ENCODE measurements at regions not wholly inside any gene's neighbourhood (a gene's known extent, or its start where the extent isn't known, plus 50 kb on each side); places are given as distances from the start of the nearest gene placed in this dataset.

DNA sequence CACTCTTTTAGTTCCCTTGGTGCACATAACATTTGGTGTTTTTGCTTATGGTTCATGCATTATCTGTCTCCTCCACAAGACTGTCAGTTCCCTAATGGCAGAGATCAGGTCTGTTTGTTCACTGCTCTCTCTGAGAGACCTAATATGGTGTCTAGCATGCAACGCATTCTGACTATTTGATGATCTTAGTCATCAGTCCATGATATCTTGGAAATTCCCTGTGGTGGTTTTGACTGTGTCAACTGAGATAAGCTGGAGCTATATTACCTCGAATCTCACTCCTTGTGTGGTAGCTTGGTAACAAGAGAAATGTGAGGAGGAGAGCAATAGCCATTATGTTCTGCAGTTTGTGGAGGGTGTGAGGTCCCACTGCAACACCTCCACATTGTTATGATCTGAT lies 229.8 kb downstream of the FRK start:
- no peak for FAIRE-seq
- TF ChIP-seq NFE2L2 (conservative IDR thresholded peaks at IDR 0.05; ENCODE audit: low read length) (no peak), NR3C1 (IDR thresholded peaks at IDR 0.05) (no peak), NPAS2 (CRISPR knock-in tag; IDR thresholded peaks at IDR 0.05; ENCODE audit: borderline replicate concordance) (no peak), GATA3 (IDR thresholded peaks at IDR 0.05; ENCODE audit: borderline replicate concordance) (no peak), ESRRA (IDR thresholded peaks at IDR 0.05; ENCODE audit: borderline replicate concordance, low read length) (no peak), JUNB (IDR thresholded peaks at IDR 0.05) (no peak)
- TF ChIP-seq, protein P1, sequence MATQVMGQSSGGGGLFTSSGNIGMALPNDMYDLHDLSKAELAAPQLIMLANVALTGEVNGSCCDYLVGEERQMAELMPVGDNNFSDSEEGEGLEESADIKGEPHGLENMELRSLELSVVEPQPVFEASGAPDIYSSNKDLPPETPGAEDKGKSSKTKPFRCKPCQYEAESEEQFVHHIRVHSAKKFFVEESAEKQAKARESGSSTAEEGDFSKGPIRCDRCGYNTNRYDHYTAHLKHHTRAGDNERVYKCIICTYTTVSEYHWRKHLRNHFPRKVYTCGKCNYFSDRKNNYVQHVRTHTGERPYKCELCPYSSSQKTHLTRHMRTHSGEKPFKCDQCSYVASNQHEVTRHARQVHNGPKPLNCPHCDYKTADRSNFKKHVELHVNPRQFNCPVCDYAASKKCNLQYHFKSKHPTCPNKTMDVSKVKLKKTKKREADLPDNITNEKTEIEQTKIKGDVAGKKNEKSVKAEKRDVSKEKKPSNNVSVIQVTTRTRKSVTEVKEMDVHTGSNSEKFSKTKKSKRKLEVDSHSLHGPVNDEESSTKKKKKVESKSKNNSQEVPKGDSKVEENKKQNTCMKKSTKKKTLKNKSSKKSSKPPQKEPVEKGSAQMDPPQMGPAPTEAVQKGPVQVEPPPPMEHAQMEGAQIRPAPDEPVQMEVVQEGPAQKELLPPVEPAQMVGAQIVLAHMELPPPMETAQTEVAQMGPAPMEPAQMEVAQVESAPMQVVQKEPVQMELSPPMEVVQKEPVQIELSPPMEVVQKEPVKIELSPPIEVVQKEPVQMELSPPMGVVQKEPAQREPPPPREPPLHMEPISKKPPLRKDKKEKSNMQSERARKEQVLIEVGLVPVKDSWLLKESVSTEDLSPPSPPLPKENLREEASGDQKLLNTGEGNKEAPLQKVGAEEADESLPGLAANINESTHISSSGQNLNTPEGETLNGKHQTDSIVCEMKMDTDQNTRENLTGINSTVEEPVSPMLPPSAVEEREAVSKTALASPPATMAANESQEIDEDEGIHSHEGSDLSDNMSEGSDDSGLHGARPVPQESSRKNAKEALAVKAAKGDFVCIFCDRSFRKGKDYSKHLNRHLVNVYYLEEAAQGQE (IDR thresholded peaks at IDR 0.05), result no peak
- no peaks in the 10 kb centered on the region for H3K9me3 ChIP-seq
- H3K4me3 ChIP-seq, result no peak overlapping the region
- POLR2A ChIA-PET, result no interaction called here
- WGBS (ENCODE audit: missing lambda C conversion rate), result 0% methylated on average over 2 of the region's 2 CpGs
- CTCF ChIA-PET, result interaction anchor here (2.9 kb wide), 1 partner anchor 9 kb away, joined by 15 read pairs; no protein-coding TSS in a partner anchor
- no peak overlapping the region for H3K4me2 ChIP-seq
- no peak overlapping the region for H3K27ac ChIP-seq
- peak; percentile 2 to 8 for DNase-seq (ENCODE audit: low read depth in 1 of 2, low spot score in 1 of 2)
- ATAC-seq, result peak in 1 of 2 experiments; percentile 58; a peak in 3 of 6 replicates
- no peaks in the 10 kb centered on the region for H3K4me1 ChIP-seq

DNA sequence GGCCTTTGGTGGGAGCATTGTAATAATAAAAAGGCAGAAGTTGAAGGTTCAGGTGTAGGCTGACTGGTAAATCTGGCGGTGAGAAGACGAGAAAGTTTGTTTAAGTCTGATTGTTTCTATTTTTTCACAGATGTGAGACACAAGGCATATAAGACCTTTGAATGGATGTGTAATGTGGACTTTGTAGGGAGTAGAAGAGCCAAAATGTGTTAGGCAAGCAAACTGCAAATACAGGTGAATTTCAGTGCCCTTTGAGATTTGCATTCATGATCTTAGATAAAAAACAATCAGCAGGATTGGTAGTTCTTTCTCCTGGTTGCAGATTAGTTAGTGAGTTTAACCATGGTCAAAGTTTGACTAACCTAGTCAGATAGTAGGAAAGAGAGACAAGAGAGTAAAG lies 238.9 kb downstream of the FRK start:
- WGBS (ENCODE audit: missing lambda C conversion rate), result 32% methylated on average over 2 of the region's 2 CpGs
- CTCF ChIA-PET, result no interaction called here
- DNase-seq (ENCODE audit: low read depth in 1 of 2, low spot score in 1 of 2), result no peak
- H3K27ac ChIP-seq, result no peak overlapping the region
- TF ChIP-seq POLR2AphosphoS2 (conservative IDR thresholded peaks at IDR 0.05; ENCODE audit: low read length), result no peak
- no peak for TF ChIP-seq CEBPB (IDR thresholded peaks at IDR 0.05)
- no peak overlapping the region for H3K4me3 ChIP-seq
- H3K4me2 ChIP-seq, result no peak overlapping the region
- no peak for FAIRE-seq
- POLR2A ChIA-PET, result no interaction called here
- no peaks in the 10 kb centered on the region for H3K9me3 ChIP-seq
- H3K4me1 ChIP-seq, result no peaks in the 10 kb centered on the region
- no peak for ATAC-seq

DNA sequence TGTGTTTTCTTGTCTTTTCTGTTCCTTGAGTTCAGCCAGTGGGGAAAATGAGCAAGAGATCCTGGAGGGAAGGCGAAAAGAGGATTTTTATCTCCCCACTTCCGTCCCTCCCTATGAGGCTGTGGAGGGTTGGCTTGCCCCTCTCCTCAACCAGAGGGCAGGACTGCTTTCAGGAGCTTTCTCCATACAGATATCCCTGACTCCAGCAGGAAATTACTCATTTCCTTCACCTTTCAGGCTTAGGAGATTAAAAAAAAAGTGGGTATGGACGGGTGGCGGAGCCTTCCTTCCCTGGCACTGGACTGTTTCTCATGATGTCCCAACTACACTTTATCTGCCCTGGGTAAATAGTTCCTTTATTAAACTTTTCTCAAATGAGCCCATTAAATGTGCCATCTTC lies 241.2 kb downstream of the FRK start:
- CTCF ChIA-PET, result no interaction called here

DNA sequence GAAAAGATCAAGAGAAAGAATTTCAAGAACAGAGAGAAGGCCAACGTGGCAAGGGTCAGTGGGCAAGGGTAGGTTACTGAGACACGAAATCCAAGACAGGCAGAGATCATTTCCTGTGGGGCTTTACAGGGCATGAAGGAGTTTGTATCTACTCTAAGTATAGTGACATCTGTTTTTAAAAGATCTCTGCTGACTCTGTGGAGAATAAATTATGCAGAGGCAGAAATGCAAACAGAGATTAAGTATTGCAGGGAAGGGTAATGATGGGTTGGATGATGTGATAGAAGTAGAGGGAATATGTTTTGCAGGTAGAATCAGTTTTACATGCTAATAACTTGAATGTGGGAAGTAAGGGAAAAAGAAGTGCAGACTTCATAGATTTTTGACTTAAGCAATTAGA lies 243.5 kb downstream of the FRK start:
- FAIRE-seq (no peak), ATAC-seq (no peak), DNase-seq (ENCODE audit: low read depth in 1 of 2, low spot score in 1 of 2) (no peak)
- ChIA-PET POLR2A (no interaction called here), CTCF (no interaction called here)
- no peak for TF ChIP-seq HDAC2 (IDR thresholded peaks at IDR 0.05)
- Histone ChIP-seq H3K27ac (no peak overlapping the region), H3K4me1 (no peaks in the 10 kb centered on the region), H3K4me2 (no peak overlapping the region), H3K4me3 (no peak overlapping the region), H3K9me3 (no peaks in the 10 kb centered on the region)
- WGBS (ENCODE audit: missing lambda C conversion rate), result 5% methylated on average over 2 of the region's 2 CpGs

More for the DNA sequence above, 241.2 kb downstream of the FRK start:
- no peaks in the 10 kb centered on the region for H3K9me3 ChIP-seq
- WGBS (ENCODE audit: missing lambda C conversion rate), result 29% methylated on average over 4 of the region's 4 CpGs
- POLR2A ChIA-PET, result no interaction called here
- ATAC-seq, result no peak
- H3K4me1 ChIP-seq, result no peaks in the 10 kb centered on the region
- no peak for DNase-seq (ENCODE audit: low read depth in 1 of 2, low spot score in 1 of 2)
- no peak overlapping the region for H3K4me2 ChIP-seq
- FAIRE-seq, result no peak
- H3K4me3 ChIP-seq, result no peak overlapping the region
- TF ChIP-seq KDM5A (IDR thresholded peaks at IDR 0.05) (no peak), TFCP2L1 (CRISPR knock-in tag; IDR thresholded peaks at IDR 0.05) (no peak), EHF (CRISPR knock-in tag; IDR thresholded peaks at IDR 0.05) (no peak), NFE2L2 (conservative IDR thresholded peaks at IDR 0.05; ENCODE audit: low read length) (no peak)
- no peak overlapping the region for H3K27ac ChIP-seq

DNA sequence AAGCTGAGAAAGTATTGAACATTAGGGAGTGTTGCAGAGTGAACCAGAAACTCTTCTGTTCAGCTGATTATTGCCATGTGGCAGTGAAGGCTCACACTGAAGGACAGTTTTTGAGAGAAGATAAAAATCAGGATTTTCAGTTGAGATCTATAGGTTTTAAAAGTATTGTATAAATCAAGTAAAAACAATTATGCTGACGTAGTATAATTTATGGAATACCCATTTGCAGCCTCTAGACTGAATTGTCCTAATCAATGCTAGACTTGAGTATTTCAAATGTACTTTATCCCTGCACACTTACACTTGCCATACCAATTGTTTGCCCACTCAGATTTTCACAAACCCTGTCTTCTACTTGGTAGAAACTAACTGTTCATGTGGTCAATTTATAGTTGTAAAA lies 245.8 kb downstream of the FRK start:
- TF ChIP-seq ZFP36 (IDR thresholded peaks at IDR 0.05; ENCODE audit: borderline replicate concordance, partially characterized antibody) (no peak), JUN (IDR thresholded peaks at IDR 0.05) (no peak), MAFK (IDR thresholded peaks at IDR 0.05; ENCODE audit: partially characterized antibody) (peak; percentile 85), EHF (CRISPR knock-in tag; IDR thresholded peaks at IDR 0.05) (no peak)
- TF ChIP-seq, protein P2, sequence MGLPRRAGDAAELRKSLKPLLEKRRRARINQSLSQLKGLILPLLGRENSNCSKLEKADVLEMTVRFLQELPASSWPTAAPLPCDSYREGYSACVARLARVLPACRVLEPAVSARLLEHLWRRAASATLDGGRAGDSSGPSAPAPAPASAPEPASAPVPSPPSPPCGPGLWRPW (IDR thresholded peaks at IDR 0.05), result no peak
- ChIA-PET CTCF (no interaction called here), POLR2A (no interaction called here)
- FAIRE-seq, result no peak
- H3K27ac ChIP-seq, result no peak overlapping the region
- DNase-seq (ENCODE audit: low read depth in 1 of 2, low spot score in 1 of 2), result no peak
- H3K4me3 ChIP-seq, result no peak overlapping the region
- no peaks in the 10 kb centered on the region for H3K4me1 ChIP-seq
- H3K9me3 ChIP-seq, result no peaks in the 10 kb centered on the region
- WGBS (ENCODE audit: missing lambda C conversion rate), result 11% methylated on average over 1 of the region's 1 CpG
- ATAC-seq, result no peak
- no peak overlapping the region for H3K4me2 ChIP-seq
